ENCODE measurements at regions not wholly inside any gene's neighbourhood (a gene's known extent, or its start where the extent isn't known, plus 50 kb on each side); places are given as distances from the start of the nearest gene placed in this dataset.
"Not testable (repeated sequence)": the region's sequence is repeated elsewhere in the genome, so short reads cannot be mapped to it uniquely, and the experiment has no call there.

- no peak for DNase-seq (ENCODE audit: low spot score in 2 of 2)
- in situ Hi-C loops (cut with MboI; ENCODE audit: low sequenced_read_pairs): no loop called here
- Histone ChIP-seq H3K4me1 (no peaks in the 10 kb centered on the region), H3K9me3 (no peaks in the 10 kb centered on the region), H3K27me3 (ENCODE audit: low read depth) (no peaks in the 10 kb centered on the region), H3K36me3 (replicated peaks) (no peaks in the 10 kb centered on the region), H3K4me3 (no peak overlapping the region)
Measured at GRCh38 chr1:78267513-78268218, 221.9 kb downstream of the GIPC2 start.

GRCh38 chr1:78269591-78269990, 221.2 kb upstream of the PTGFR start:
- in situ Hi-C loops (cut with MboI; ENCODE audit: low sequenced_read_pairs): no loop called here
- H3K36me3 ChIP-seq (replicated peaks): no peaks in the 10 kb centered on the region

DNA sequence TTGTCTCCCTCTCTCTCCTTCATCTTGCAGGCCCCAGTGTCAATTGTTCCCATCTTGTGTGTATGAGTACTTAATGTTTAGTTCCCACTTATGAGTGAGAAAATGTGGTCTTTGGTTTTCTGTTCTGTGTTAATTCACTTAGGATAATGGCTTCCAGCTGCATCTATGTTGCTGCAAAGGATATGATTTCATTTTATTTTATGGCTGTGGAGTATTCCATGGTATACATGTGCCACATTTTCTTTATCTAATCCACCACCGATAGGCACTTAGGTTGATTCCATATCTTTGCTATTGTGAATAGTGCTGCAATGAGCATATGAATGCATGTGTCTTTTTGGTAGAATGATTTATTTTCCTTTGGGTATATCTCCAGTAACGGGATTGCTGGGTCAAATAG, 219.4 kb upstream of the PTGFR start:
- H3K27me3 ChIP-seq (ENCODE audit: low read depth); in situ Hi-C loops (cut with MboI; ENCODE audit: low sequenced_read_pairs); H3K36me3 ChIP-seq (replicated peaks); H3K9me3 ChIP-seq; H3K4me1 ChIP-seq; DNase-seq (ENCODE audit: low spot score in 2 of 2); H3K4me3 ChIP-seq: not testable (repeated sequence)

More at GRCh38 chr1:78269591-78269990, 221.2 kb upstream of the PTGFR start:
- no peaks in the 10 kb centered on the region for H3K27me3 ChIP-seq (ENCODE audit: low read depth)
- no peaks in the 10 kb centered on the region for H3K9me3 ChIP-seq
- DNase-seq (ENCODE audit: low spot score in 2 of 2): no peak
- H3K4me1 ChIP-seq: no peaks in the 10 kb centered on the region
- no peak overlapping the region for H3K4me3 ChIP-seq

- no peak for DNase-seq (ENCODE audit: low spot score in 2 of 2)
- Histone ChIP-seq H3K27me3 (ENCODE audit: low read depth) (no peaks in the 10 kb centered on the region), H3K36me3 (replicated peaks) (no peaks in the 10 kb centered on the region), H3K4me3 (no peak overlapping the region), H3K9me3 (no peaks in the 10 kb centered on the region), H3K4me1 (no peaks in the 10 kb centered on the region)
- in situ Hi-C loops (cut with MboI; ENCODE audit: low sequenced_read_pairs): no loop called here
Measured at GRCh38 chr1:78274814-78275213, 216.0 kb upstream of the PTGFR start.

DNA sequence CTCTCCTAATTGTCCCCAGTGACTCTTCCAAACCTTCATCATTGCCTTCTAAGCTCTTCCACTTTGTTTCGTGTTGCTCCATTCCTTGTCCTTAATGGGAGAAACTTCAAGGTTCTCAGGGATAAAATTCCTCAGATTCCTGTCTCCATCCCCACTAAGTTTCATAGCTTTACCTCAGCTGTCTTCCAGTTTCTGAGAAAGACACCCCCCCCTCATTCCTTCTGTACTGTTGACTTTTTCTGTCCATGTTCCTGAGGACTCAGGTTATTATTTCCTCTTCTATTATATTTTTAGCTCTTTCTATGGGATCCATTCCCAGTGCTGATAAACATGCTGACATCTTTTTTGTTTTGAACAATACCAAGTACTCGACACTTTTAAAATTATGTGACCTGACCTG, 215.3 kb upstream of the PTGFR start:
- no peak for DNase-seq (ENCODE audit: low spot score in 2 of 2)
- H3K36me3 ChIP-seq (replicated peaks): no peaks in the 10 kb centered on the region
- H3K27me3 ChIP-seq (ENCODE audit: low read depth): no peaks in the 10 kb centered on the region
- H3K4me3 ChIP-seq: no peak overlapping the region
- in situ Hi-C loops (cut with MboI; ENCODE audit: low sequenced_read_pairs): no loop called here
- no peaks in the 10 kb centered on the region for H3K9me3 ChIP-seq
- H3K4me1 ChIP-seq: no peaks in the 10 kb centered on the region

DNA sequence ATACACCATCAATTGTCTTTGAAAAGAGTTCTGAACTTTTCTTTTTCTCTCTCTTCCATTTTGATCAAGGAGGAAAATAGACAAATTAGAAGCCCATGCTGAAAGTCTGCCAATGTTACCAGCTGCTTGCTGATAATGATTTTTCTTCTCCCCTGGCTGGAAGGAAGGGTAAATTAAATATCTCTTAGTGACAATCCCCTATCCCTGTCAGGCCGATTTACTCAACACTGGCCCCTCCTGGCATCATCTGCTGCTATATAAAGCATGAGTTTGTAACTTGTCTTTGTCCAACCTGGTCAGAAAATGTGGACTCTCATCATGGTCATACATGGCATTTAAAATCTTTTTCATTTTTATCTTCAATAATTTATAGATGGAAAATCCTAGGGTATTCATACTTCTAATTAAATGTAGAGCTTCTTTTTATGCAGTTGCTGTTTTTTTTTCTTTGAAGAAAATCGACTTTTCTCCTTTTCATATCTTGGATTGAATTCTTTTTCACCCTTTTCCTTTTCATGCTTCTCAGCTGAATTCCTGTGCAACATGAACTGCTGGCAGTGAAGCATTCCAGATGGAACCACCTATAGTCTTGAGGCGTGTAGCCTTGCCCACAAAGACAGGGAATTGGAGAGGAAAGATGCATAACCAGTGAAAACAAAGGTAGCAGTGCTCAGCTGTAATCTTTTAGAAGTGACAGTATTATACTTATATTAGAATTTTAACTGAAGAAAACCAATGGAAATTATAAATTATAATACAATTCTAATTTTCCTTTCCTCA, 214.7 kb upstream of the PTGFR start:
- H3K9me3 ChIP-seq: no peaks in the 10 kb centered on the region
- no peak for DNase-seq (ENCODE audit: low spot score in 2 of 2)
- H3K27me3 ChIP-seq (ENCODE audit: low read depth): no peaks in the 10 kb centered on the region
- in situ Hi-C loops (cut with MboI; ENCODE audit: low sequenced_read_pairs): no loop called here
- no peaks in the 10 kb centered on the region for H3K36me3 ChIP-seq (replicated peaks)
- no peaks in the 10 kb centered on the region for H3K4me1 ChIP-seq
- H3K4me3 ChIP-seq: no peak overlapping the region

GRCh38 chr1:78277253-78277652, 213.5 kb upstream of the PTGFR start:
- H3K9me3 ChIP-seq: no peaks in the 10 kb centered on the region
- in situ Hi-C loops (cut with MboI; ENCODE audit: low sequenced_read_pairs): no loop called here
- no peaks in the 10 kb centered on the region for H3K27me3 ChIP-seq (ENCODE audit: low read depth)
- no peak for DNase-seq (ENCODE audit: low spot score in 2 of 2)
- no peak overlapping the region for H3K4me3 ChIP-seq
- H3K36me3 ChIP-seq (replicated peaks): no peaks in the 10 kb centered on the region
- no peaks in the 10 kb centered on the region for H3K4me1 ChIP-seq

DNA sequence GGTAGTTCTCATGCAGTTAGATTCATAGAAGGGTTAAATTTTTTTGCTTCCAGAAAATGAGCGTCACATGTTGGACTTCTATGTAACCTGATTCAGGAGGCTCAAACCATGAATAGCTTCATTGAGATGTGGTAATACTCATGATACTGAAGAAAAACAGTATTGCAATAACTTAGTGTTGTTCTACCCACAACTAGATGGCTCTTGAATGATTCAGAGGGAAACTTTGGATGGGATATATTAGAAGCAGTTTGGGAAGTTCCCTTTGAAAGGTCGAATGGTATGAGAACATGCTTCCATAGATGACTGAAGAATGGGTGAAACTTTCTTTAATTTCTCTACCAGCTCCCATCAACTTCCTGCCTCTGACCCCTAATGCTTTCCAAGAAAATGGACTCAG, 211.7 kb upstream of the PTGFR start:
- Histone ChIP-seq H3K36me3 (replicated peaks) (no peaks in the 10 kb centered on the region), H3K4me3 (no peak overlapping the region), H3K27me3 (ENCODE audit: low read depth) (no peaks in the 10 kb centered on the region), H3K4me1 (no peaks in the 10 kb centered on the region), H3K9me3 (no peaks in the 10 kb centered on the region)
- in situ Hi-C loops (cut with MboI; ENCODE audit: low sequenced_read_pairs): no loop called here
- DNase-seq (ENCODE audit: low spot score in 2 of 2): no peak

DNA sequence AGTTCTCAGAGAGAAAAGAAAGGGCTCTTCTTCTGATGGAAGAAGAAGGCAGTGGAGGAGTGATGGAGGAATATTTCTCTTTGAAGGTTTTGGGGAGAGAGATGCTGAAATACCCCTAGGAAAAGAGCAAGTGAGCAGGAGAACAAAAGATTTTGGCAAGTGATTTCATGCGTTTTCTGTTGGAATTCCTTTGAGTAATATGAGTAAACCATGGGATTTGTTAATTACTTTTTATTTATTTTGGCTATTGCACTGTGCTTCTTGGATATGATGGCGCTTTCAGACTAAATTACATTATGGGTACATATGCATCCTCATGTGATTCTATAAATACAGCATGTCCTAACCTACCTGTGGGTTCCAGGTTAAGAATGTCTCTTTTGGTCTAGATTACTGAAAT, 210.1 kb upstream of the PTGFR start:
- H3K4me1 ChIP-seq: no peaks in the 10 kb centered on the region
- H3K27me3 ChIP-seq (ENCODE audit: low read depth): no peaks in the 10 kb centered on the region
- no peaks in the 10 kb centered on the region for H3K36me3 ChIP-seq (replicated peaks)
- DNase-seq (ENCODE audit: low spot score in 2 of 2): no peak
- no peaks in the 10 kb centered on the region for H3K9me3 ChIP-seq
- in situ Hi-C loops (cut with MboI; ENCODE audit: low sequenced_read_pairs): no loop called here
- no peak overlapping the region for H3K4me3 ChIP-seq

- H3K4me1 ChIP-seq: no peaks in the 10 kb centered on the region
- in situ Hi-C loops (cut with MboI; ENCODE audit: low sequenced_read_pairs): no loop called here
Measured at GRCh38 chr1:78281580-78281979, 209.2 kb upstream of the PTGFR start.

GRCh38 chr1:78283691-78284090, 207.1 kb upstream of the PTGFR start:
- no peaks in the 10 kb centered on the region for H3K9me3 ChIP-seq
- no peaks in the 10 kb centered on the region for H3K36me3 ChIP-seq (replicated peaks)
- no peaks in the 10 kb centered on the region for H3K4me1 ChIP-seq
- in situ Hi-C loops (cut with MboI; ENCODE audit: low sequenced_read_pairs): no loop called here
- no peak overlapping the region for H3K4me3 ChIP-seq
- no peak for DNase-seq (ENCODE audit: low spot score in 2 of 2)
- H3K27me3 ChIP-seq (ENCODE audit: low read depth): no peaks in the 10 kb centered on the region

More at GRCh38 chr1:78281580-78281979, 209.2 kb upstream of the PTGFR start:
- H3K4me3 ChIP-seq: no peak overlapping the region
- H3K27me3 ChIP-seq (ENCODE audit: low read depth): no peaks in the 10 kb centered on the region
- DNase-seq (ENCODE audit: low spot score in 2 of 2): no peak
- H3K36me3 ChIP-seq (replicated peaks): no peaks in the 10 kb centered on the region
- H3K9me3 ChIP-seq: no peaks in the 10 kb centered on the region

DNA sequence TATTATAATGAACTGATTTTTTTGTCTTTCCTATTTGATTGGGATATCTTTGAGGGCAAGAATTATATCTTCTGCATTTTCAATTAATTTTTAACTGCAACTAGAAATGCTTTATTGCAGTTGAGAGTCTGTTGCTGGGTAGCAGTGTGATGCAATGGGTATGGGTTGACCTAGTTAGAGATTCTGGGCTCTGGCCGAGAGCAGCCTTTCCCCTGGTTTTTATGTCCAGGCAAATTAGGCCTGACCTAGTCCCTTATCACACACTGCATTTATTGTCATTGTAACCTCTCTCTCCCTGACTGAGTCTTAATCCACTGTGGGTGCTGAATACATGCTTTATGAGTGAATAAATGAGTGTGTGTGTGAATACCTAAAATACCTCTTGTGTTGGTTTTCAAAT, 206.4 kb upstream of the PTGFR start:
- Histone ChIP-seq H3K27me3 (ENCODE audit: low read depth) (no peaks in the 10 kb centered on the region), H3K4me3 (no peak overlapping the region), H3K4me1 (no peaks in the 10 kb centered on the region), H3K36me3 (replicated peaks) (no peaks in the 10 kb centered on the region), H3K9me3 (no peaks in the 10 kb centered on the region)
- in situ Hi-C loops (cut with MboI; ENCODE audit: low sequenced_read_pairs): no loop called here
- no peak for DNase-seq (ENCODE audit: low spot score in 2 of 2)

DNA sequence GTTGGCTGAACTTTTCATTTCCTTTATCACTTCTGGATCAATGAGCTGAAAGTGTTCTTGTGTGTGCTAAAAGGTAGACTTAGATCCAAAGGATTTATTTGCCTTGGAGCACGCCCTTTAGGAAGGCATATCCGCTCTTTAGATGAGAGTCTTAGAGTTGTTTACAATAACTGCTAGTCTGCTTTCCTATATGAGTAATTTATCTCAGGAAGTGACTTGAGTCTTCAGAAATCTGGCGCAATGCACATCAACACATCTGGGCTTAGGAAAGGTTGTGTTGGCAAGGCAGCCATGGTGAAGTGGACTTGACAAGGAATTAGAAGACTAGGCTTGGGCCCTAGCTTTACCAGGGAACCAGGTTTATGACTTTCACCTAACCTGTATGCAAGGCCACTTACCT, 204.1 kb upstream of the PTGFR start:
- in situ Hi-C loops (cut with MboI; ENCODE audit: low sequenced_read_pairs): no loop called here

GRCh38 chr1:78289603-78290002, 201.2 kb upstream of the PTGFR start:
- no peaks in the 10 kb centered on the region for H3K9me3 ChIP-seq
- H3K36me3 ChIP-seq (replicated peaks): no peaks in the 10 kb centered on the region
- H3K27me3 ChIP-seq (ENCODE audit: low read depth): no peaks in the 10 kb centered on the region
- in situ Hi-C loops (cut with MboI; ENCODE audit: low sequenced_read_pairs): no loop called here
- no peak overlapping the region for H3K4me3 ChIP-seq
- no peak for DNase-seq (ENCODE audit: low spot score in 2 of 2)
- no peaks in the 10 kb centered on the region for H3K4me1 ChIP-seq

More for the DNA sequence above, 204.1 kb upstream of the PTGFR start:
- Histone ChIP-seq H3K9me3 (no peaks in the 10 kb centered on the region), H3K36me3 (replicated peaks) (no peaks in the 10 kb centered on the region), H3K4me1 (no peaks in the 10 kb centered on the region), H3K27me3 (ENCODE audit: low read depth) (no peaks in the 10 kb centered on the region), H3K4me3 (no peak overlapping the region)
- no peak for DNase-seq (ENCODE audit: low spot score in 2 of 2)
